PC-9 (cell line): ENCODE measurements at regions not wholly inside any gene's neighbourhood (a gene's known extent, or its start where the extent isn't known, plus 50 kb on each side); places are given as distances from the start of the nearest gene placed in this dataset.

ENCODE experiments used
- CTCF ChIP-seq: fragments of 200-600 bp; sonication (generic); conservative IDR thresholded peaks from 2 replicates; pipeline ENCODE4 v1.6.1; 2017; ENCODE audit warnings: mixed run types, antibody characterized with exemption, mild to moderate bottlenecking, moderate library complexity
- EZH2 ChIP-seq: fragments of 200-600 bp; sonication (generic); IDR thresholded peaks from 2 replicates; pipeline ENCODE4 v1.8.0; 2017; ENCODE audit warnings: antibody characterized with exemption, low read depth

- TF ChIP-seq CTCF: no peak
- no peak for TF ChIP-seq EZH2
Observed at GRCh38 chr11:29481738-29482137, 535.1 kb downstream of the KCNA4 start.
